ENCODE measurements at regions not wholly inside any gene's neighbourhood (a gene's known extent, or its start where the extent isn't known, plus 50 kb on each side); places are given as distances from the start of the nearest gene placed in this dataset.
"Not testable (repeated sequence)": the region's sequence is repeated elsewhere in the genome, so short reads cannot be mapped to it uniquely, and the experiment has no call there.

DNA sequence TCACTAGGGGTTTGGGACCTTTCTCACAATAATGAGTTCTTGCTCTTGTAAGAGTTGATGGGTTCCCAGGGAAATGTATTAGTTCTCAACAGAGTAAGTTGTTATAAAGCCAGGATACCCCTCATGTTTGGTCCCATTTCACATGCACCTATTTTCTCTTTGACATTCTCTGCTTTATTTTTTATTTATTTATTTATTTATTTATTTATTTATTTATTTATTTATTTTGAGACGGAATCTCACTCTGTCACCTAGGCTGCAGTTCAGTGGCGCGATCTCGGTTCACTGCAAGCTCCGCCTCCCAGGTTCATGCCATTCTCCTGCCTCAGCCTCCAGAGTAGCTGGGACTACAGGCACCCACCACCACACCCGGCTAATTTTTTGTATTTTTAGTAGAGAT is 52.2 kb downstream of the ACTRT1 start:
- not testable (repeated sequence) for TF ChIP-seq CTCF (IDR thresholded peaks at IDR 0.05); POLR2A (IDR thresholded peaks at IDR 0.05; ENCODE audit: low read length); SMC3 (IDR thresholded peaks at IDR 0.05); MAFK (IDR thresholded peaks at IDR 0.05; ENCODE audit: partially characterized antibody); RCOR1 (IDR thresholded peaks at IDR 0.05; ENCODE audit: low read depth, low read length); MAX (IDR thresholded peaks at IDR 0.05); EP300 (IDR thresholded peaks at IDR 0.05); CEBPB (IDR thresholded peaks at IDR 0.05)
- TF ChIP-seq, protein P1, sequence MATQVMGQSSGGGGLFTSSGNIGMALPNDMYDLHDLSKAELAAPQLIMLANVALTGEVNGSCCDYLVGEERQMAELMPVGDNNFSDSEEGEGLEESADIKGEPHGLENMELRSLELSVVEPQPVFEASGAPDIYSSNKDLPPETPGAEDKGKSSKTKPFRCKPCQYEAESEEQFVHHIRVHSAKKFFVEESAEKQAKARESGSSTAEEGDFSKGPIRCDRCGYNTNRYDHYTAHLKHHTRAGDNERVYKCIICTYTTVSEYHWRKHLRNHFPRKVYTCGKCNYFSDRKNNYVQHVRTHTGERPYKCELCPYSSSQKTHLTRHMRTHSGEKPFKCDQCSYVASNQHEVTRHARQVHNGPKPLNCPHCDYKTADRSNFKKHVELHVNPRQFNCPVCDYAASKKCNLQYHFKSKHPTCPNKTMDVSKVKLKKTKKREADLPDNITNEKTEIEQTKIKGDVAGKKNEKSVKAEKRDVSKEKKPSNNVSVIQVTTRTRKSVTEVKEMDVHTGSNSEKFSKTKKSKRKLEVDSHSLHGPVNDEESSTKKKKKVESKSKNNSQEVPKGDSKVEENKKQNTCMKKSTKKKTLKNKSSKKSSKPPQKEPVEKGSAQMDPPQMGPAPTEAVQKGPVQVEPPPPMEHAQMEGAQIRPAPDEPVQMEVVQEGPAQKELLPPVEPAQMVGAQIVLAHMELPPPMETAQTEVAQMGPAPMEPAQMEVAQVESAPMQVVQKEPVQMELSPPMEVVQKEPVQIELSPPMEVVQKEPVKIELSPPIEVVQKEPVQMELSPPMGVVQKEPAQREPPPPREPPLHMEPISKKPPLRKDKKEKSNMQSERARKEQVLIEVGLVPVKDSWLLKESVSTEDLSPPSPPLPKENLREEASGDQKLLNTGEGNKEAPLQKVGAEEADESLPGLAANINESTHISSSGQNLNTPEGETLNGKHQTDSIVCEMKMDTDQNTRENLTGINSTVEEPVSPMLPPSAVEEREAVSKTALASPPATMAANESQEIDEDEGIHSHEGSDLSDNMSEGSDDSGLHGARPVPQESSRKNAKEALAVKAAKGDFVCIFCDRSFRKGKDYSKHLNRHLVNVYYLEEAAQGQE (IDR thresholded peaks at IDR 0.05): not testable (repeated sequence)
